HepG2 (cell line): ENCODE measurements at regions not wholly inside any gene's neighbourhood (a gene's known extent, or its start where the extent isn't known, plus 50 kb on each side); places are given as distances from the start of the nearest gene placed in this dataset.

Experiments
- ATAC-seq: fragments of 200-7000 bp; cut with Tn5 transposase; 3 replicates; pipeline ENCODE4 v1.9.1; 2020; ENCODE audit warnings: mild to moderate bottlenecking, moderate library complexity
- BruUV-seq: library from RNA; stranded (reverse); fragments of 400-500 nt; replicated peaks from 2 replicates; lab custom pipeline; 2021; lab: Mats Ljungman, UMichigan
- CTCF ChIA-PET: fragments of 300-600 bp; formaldehyde crosslinking; extraction: SDS; loops from one replicate; lab custom pipeline; 2021; ENCODE audit warnings: low total read pairs, inconsistent platforms, low intra/inter-chr PET ratio; lab: Yijun Ruan, JAX
- POLR2A ChIA-PET: fragments of 350-600 bp; sonication (Branson Sonifier 250); formaldehyde crosslinking; loops from one replicate; lab custom pipeline; 2020; ENCODE audit warnings: antibody characterized with exemption, inconsistent platforms; lab: Yijun Ruan, JAX
- DNase-seq: peaks from one replicate; pipeline ENCODE4 v3.0.0-alpha.2; 2015; ENCODE audit warnings: low spot score
- FAIRE-seq: peaks from 3 replicates; lab custom pipeline; 2011; peaks lifted over from hg19 to GRCh38; lab: Jason Lieb, UNC
- H2AFZ ChIP-seq: one replicate; pipeline ENCODE4 v1.6.1; 2011; ENCODE audit warnings: low read length, inconsistent platforms
- H3K27ac ChIP-seq: fragments of 300-600 bp; 3 replicates; pipeline ENCODE4 v1.8.0; 2011; ENCODE audit warnings: mixed run types, mild to moderate bottlenecking, mixed read lengths, low read length, inconsistent platforms; ENCODE audit not compliant: insufficient read depth; ENCODE audit errors: extremely low read length
- H3K27me3 ChIP-seq, 2 experiments: fragments of 200-600 bp in 1 of 2; 2 replicates in 1 of 2; 3 replicates in 1 of 2; pipeline versions ENCODE4 v1.6.0 to v1.8.0; 2011; ENCODE audit warnings: low read length in 2 of 2, mild to moderate bottlenecking in 2 of 2, moderate library complexity in 2 of 2, inconsistent platforms in 1 of 2; ENCODE audit not compliant: insufficient read depth in 2 of 2, control insufficient read depth in 1 of 2
- H3K36me3 ChIP-seq, 2 experiments: fragments of 200-600 bp in 1 of 2; replicated peaks in 1 of 2; 2 replicates in 1 of 2; 3 replicates in 1 of 2; pipeline versions ENCODE4 v1.5.1 to v1.8.0; 2011; ENCODE audit warnings: low read length in 2 of 2, inconsistent platforms in 1 of 2; ENCODE audit not compliant: insufficient read depth in 2 of 2, control insufficient read depth in 1 of 2
- H3K4me1 ChIP-seq: 2 replicates; pipeline ENCODE4 v1.5.1; 2012; ENCODE audit warnings: low read length, inconsistent platforms; ENCODE audit not compliant: insufficient read depth
- H3K4me2 ChIP-seq: 2 replicates; pipeline ENCODE4 v1.6.0; 2011; ENCODE audit warnings: low read depth, low read length, inconsistent platforms
- H3K4me3 ChIP-seq, 3 experiments: fragments of 200-600 bp in 1 of 3; sonication (generic), shearing (Covaris generic) in 1 of 3; replicated peaks in 1 of 3; 2 replicates each; pipeline ENCODE4 v1.5.1; 2011 to 2016; ENCODE audit warnings: low read length in 3 of 3, inconsistent platforms in 2 of 3, low read depth in 2 of 3, mild to moderate bottlenecking in 2 of 3, control low read depth in 1 of 3, mixed read lengths in 1 of 3; ENCODE audit not compliant: insufficient read depth in 1 of 3
- H3K79me2 ChIP-seq: one replicate; pipeline ENCODE4 v1.6.1; 2011; ENCODE audit warnings: low read length, inconsistent platforms; ENCODE audit not compliant: insufficient read depth
- H3K9ac ChIP-seq: 2 replicates; pipeline ENCODE4 v1.6.0; 2011; ENCODE audit warnings: mild to moderate bottlenecking, low read depth, low read length, inconsistent platforms; ENCODE audit not compliant: insufficient read depth
- H3K9me3 ChIP-seq: 2 replicates; pipeline ENCODE4 v1.5.1; 2012; ENCODE audit warnings: mild to moderate bottlenecking, low read length
- H4K20me1 ChIP-seq: 2 replicates; pipeline ENCODE4 v1.6.0; 2011; ENCODE audit warnings: inconsistent platforms, mild to moderate bottlenecking, low read length, moderate library complexity; ENCODE audit not compliant: insufficient read depth
- MXI1 ChIP-seq: IDR thresholded peaks from 3 replicates; pipeline ENCODE4 v1.6.1; 2012; ENCODE audit warnings: low read depth, low read length, inconsistent platforms, borderline replicate concordance
- RAD21 ChIP-seq: fragments of 450-650 bp; formaldehyde crosslinking; IDR thresholded peaks from 2 replicates; pipeline ENCODE4 v1.5.0; 2020; ENCODE audit warnings: mild to moderate bottlenecking
- RARA ChIP-seq: IDR thresholded peaks from 2 replicates; pipeline ENCODE4 v1.6.1; 2016; ENCODE audit warnings: missing genetic modification reagents, missing compliant biosample characterization
- SP5 ChIP-seq: IDR thresholded peaks from 2 replicates; pipeline ENCODE4 v1.6.1; 2016; ENCODE audit warnings: low read depth, borderline replicate concordance
- TMF1 ChIP-seq: sonication (generic); formaldehyde crosslinking; IDR thresholded peaks from 2 replicates; pipeline ENCODE4 v1.8.1; 2022; ENCODE audit warnings: low read depth, missing genetic modification reagents
- TSC22D2 ChIP-seq: sonication (generic); formaldehyde crosslinking; IDR thresholded peaks from 2 replicates; pipeline ENCODE4 v1.5.1; 2020; ENCODE audit warnings: missing genetic modification reagents, mild to moderate bottlenecking, borderline replicate concordance
- YY1 ChIP-seq: IDR thresholded peaks from 2 replicates; pipeline ENCODE4 v1.6.1; 2011; ENCODE audit warnings: low read length, low read depth, moderate library complexity, mild to moderate bottlenecking; ENCODE audit not compliant: insufficient read depth, insufficient replicate concordance
- ZNF547 ChIP-seq: sonication (generic); formaldehyde crosslinking; IDR thresholded peaks from 2 replicates; pipeline ENCODE4 v1.5.1; 2020; ENCODE audit warnings: mild to moderate bottlenecking, missing genetic modification reagents
- ZNF747 ChIP-seq: sonication (generic); formaldehyde crosslinking; IDR thresholded peaks from 2 replicates; pipeline ENCODE4 v1.8.1; 2023; ENCODE audit warnings: missing genetic modification reagents, mild to moderate bottlenecking, borderline replicate concordance
- ZNF749 ChIP-seq: sonication (generic); formaldehyde crosslinking; IDR thresholded peaks from 2 replicates; pipeline ENCODE4 v1.8.0; 2022; ENCODE audit warnings: mild to moderate bottlenecking, missing genetic modification reagents, moderate library complexity, borderline replicate concordance
- WGBS: methylation state at CpG from one replicate; pipeline ENCODE4 v1.1.6; 2017; ENCODE audit warnings: low lambda C conversion rate; 5-methylcytosine and 5-hydroxymethylcytosine counted together
- in situ Hi-C: cut with HindIII; loops from 2 replicates; pipeline ENCODE4 v1.10.0; 2017; ENCODE audit warnings: low pct_unique_long_range_greater_than_20kb; ENCODE audit not compliant: extremely low pct_ligation_motif_present
- intact Hi-C: fragments of 100-400 bp; cut with micrococcal nuclease; formaldehyde crosslinking; loops from one replicate; pipeline ENCODE4 v1.10.0; 2022; ENCODE audit not compliant: unreplicated experiment
- TF ChIP-seq, protein P1 (sequence below): sonication (generic); formaldehyde crosslinking; IDR thresholded peaks from 2 replicates; pipeline ENCODE4 v1.5.1; 2020; ENCODE audit warnings: missing genetic modification reagents, mild to moderate bottlenecking, borderline replicate concordance
- TF ChIP-seq, protein P2 (sequence below): sonication (generic); formaldehyde crosslinking; IDR thresholded peaks from 2 replicates; pipeline ENCODE4 v1.8.0; 2022; ENCODE audit warnings: missing genetic modification reagents, mild to moderate bottlenecking, borderline replicate concordance
- TF ChIP-seq, protein P3 (sequence below): sonication (generic); formaldehyde crosslinking; IDR thresholded peaks from 2 replicates; pipeline ENCODE4 v1.5.0; 2020; ENCODE audit warnings: mild to moderate bottlenecking, missing genetic modification reagents

DNA sequence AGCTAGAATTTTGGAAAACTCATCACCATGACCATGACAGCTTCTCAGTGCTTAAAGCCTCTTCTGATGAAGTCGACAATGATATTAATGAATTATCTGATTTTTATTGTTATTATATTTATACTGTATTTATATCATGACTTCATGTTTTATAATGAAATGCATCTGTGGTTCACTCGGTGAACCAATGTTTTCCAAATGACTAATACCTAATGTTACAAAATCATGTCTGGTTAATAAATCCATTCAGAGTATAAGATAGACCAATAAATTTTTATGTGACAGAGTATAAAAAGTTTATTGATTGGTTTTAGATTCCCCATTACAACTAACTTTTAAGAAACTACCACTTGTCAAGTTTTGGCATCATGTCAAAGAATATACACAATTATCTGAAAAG is 416.5 kb downstream of the MLLT3 start:
- no TSS peak for BruUV-seq
- ChIA-PET CTCF (no interaction called here), POLR2A (no interaction called here)
- H3K9ac ChIP-seq = no peak overlapping the region
- no peaks in the 10 kb centered on the region for H3K4me1 ChIP-seq
- H3K4me2 ChIP-seq = no peak overlapping the region
- no peaks in the 10 kb centered on the region for H3K79me2 ChIP-seq
- no peak overlapping the region for H3K4me3 ChIP-seq
- H3K9me3 ChIP-seq = no peaks in the 10 kb centered on the region
- in situ Hi-C loops (no loop called here), intact Hi-C loops (no loop called here)
- H3K27ac ChIP-seq = no peak overlapping the region
- no peaks in the 10 kb centered on the region for H3K36me3 ChIP-seq
- TF ChIP-seq SP5 (CRISPR knock-in tag) (no peak), ZNF547 (CRISPR knock-in tag) (no peak)
- TF ChIP-seq, protein P1, sequence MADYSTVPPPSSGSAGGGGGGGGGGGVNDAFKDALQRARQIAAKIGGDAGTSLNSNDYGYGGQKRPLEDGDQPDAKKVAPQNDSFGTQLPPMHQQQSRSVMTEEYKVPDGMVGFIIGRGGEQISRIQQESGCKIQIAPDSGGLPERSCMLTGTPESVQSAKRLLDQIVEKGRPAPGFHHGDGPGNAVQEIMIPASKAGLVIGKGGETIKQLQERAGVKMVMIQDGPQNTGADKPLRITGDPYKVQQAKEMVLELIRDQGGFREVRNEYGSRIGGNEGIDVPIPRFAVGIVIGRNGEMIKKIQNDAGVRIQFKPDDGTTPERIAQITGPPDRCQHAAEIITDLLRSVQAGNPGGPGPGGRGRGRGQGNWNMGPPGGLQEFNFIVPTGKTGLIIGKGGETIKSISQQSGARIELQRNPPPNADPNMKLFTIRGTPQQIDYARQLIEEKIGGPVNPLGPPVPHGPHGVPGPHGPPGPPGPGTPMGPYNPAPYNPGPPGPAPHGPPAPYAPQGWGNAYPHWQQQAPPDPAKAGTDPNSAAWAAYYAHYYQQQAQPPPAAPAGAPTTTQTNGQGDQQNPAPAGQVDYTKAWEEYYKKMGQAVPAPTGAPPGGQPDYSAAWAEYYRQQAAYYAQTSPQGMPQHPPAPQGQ (CRISPR knock-in tag) = no peak
- TF ChIP-seq, protein P2, sequence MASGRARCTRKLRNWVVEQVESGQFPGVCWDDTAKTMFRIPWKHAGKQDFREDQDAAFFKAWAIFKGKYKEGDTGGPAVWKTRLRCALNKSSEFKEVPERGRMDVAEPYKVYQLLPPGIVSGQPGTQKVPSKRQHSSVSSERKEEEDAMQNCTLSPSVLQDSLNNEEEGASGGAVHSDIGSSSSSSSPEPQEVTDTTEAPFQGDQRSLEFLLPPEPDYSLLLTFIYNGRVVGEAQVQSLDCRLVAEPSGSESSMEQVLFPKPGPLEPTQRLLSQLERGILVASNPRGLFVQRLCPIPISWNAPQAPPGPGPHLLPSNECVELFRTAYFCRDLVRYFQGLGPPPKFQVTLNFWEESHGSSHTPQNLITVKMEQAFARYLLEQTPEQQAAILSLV (CRISPR knock-in tag) = no peak
- no peaks in the 10 kb centered on the region for H4K20me1 ChIP-seq
- FAIRE-seq = no peak
- no peaks in the 10 kb centered on the region for H3K27me3 ChIP-seq
- 1% methylated on average over 2 of the region's 2 CpGs for WGBS
- no peak for ATAC-seq
- no peak overlapping the region for H2AFZ ChIP-seq
- no peak for DNase-seq

DNA sequence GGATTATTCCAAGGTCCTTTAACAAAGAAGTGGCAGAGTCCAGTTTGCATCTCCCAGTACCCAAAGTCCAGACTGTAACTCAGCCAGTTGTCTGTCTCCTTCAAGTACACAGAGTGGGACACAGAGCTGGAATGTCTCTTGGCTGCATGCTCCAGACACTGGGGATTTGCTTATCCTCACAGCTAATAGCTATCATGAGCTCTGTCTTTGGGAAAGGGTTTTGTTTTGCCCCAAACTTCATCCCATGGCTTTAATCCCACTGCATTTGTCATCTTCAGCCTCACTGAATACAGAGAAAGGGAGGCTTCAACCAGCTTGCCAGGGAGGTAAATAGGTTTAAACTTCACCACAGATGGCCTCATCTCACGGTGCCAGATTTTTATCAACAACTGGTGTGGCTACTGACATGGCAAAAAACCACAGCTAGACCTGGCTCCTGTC is 412.2 kb upstream of the SLC24A2 start:
- H3K4me2 ChIP-seq = no peak overlapping the region
- DNase-seq (no peak), ATAC-seq (no peak), FAIRE-seq (no peak)
- no peak overlapping the region for H3K9ac ChIP-seq
- no peaks in the 10 kb centered on the region for H4K20me1 ChIP-seq
- ChIA-PET POLR2A (interaction anchor here (0.6 kb wide), 1 partner anchor 10 kb away, joined by 3 read pairs; no protein-coding TSS in a partner anchor), CTCF (no interaction called here)
- in situ Hi-C loops = no loop called here
- no peaks in the 10 kb centered on the region for H3K36me3 ChIP-seq
- no peaks in the 10 kb centered on the region for H3K79me2 ChIP-seq
- BruUV-seq = no TSS peak
- H3K27me3 ChIP-seq = no peaks in the 10 kb centered on the region
- 6% methylated on average over 1 of the region's 1 CpG for WGBS
- no peak overlapping the region for H2AFZ ChIP-seq
- H3K4me3 ChIP-seq = no peak overlapping the region
- intact Hi-C loops = no loop called here
- no peak overlapping the region for H3K27ac ChIP-seq
- no peaks in the 10 kb centered on the region for H3K4me1 ChIP-seq
- no peaks in the 10 kb centered on the region for H3K9me3 ChIP-seq
- TF ChIP-seq RAD21 (CRISPR knock-in tag) (no peak), ZNF747 (CRISPR knock-in tag) (no peak), TSC22D2 (no peak), MXI1 (no peak), ZNF749 (no peak), RARA (no peak), TMF1 (no peak), YY1 (no peak)
- TF ChIP-seq, protein P3, sequence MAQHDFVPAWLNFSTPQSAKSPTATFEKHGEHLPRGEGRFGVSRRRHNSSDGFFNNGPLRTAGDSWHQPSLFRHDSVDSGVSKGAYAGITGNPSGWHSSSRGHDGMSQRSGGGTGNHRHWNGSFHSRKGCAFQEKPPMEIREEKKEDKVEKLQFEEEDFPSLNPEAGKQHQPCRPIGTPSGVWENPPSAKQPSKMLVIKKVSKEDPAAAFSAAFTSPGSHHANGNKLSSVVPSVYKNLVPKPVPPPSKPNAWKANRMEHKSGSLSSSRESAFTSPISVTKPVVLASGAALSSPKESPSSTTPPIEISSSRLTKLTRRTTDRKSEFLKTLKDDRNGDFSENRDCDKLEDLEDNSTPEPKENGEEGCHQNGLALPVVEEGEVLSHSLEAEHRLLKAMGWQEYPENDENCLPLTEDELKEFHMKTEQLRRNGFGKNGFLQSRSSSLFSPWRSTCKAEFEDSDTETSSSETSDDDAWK = no peak
